ENCODE measurements at regions not wholly inside any gene's neighbourhood (a gene's known extent, or its start where the extent isn't known, plus 50 kb on each side); places are given as distances from the start of the nearest gene placed in this dataset.

GRCh38 chr3:8113626-8114025, 388.0 kb upstream of the LMCD1 start:
- Histone ChIP-seq H3K79me2 (ENCODE audit: control insufficient read depth, low read length) (no peaks in the 10 kb centered on the region), H3K27ac (ENCODE audit: low read depth, low read length) (no peak overlapping the region), H3K36me3 (ENCODE audit: control insufficient read depth, low read length) (no peaks in the 10 kb centered on the region), H3K9me3 (ENCODE audit: control insufficient read depth, insufficient read depth, low read length) (no peaks in the 10 kb centered on the region), H3K4me3 (ENCODE audit: low read length) (no peak overlapping the region), H3K4me1 (ENCODE audit: control insufficient read depth, low read length) (peaks cover 3% of the 10 kb centered on the region; the same call in 1 of the 2 replicates), H3K4me2 (ENCODE audit: low read length) (no peak overlapping the region), H3K9me2 (replicated peaks; ENCODE audit: control insufficient read depth, low read length) (no peaks in the 10 kb centered on the region), H4K20me1 (ENCODE audit: control insufficient read depth, insufficient read depth, low read depth, low read length) (no peaks in the 10 kb centered on the region), H3F3A (ENCODE audit: control insufficient read depth, insufficient read depth) (no peaks in the 10 kb centered on the region), H3K27me3 (ENCODE audit: control insufficient read depth, low read length) (no peaks in the 10 kb centered on the region)
- no peak for TF ChIP-seq EZH2phosphoT487 (IDR thresholded peaks at IDR 0.05; ENCODE audit: borderline replicate concordance, low read length)

- Histone ChIP-seq H3K4me1 (ENCODE audit: control insufficient read depth, low read length) (no peaks in the 10 kb centered on the region), H3K4me3 (ENCODE audit: low read length) (no peak overlapping the region), H4K20me1 (ENCODE audit: control insufficient read depth, insufficient read depth, low read depth, low read length) (no peaks in the 10 kb centered on the region), H3K79me2 (ENCODE audit: control insufficient read depth, low read length) (no peaks in the 10 kb centered on the region), H3K36me3 (ENCODE audit: control insufficient read depth, low read length) (no peaks in the 10 kb centered on the region), H3F3A (ENCODE audit: control insufficient read depth, insufficient read depth) (no peaks in the 10 kb centered on the region), H3K27me3 (ENCODE audit: control insufficient read depth, low read length) (no peaks in the 10 kb centered on the region), H3K9me2 (replicated peaks; ENCODE audit: control insufficient read depth, low read length) (no peaks in the 10 kb centered on the region), H3K9me3 (ENCODE audit: control insufficient read depth, insufficient read depth, low read length) (no peaks in the 10 kb centered on the region), H3K27ac (ENCODE audit: low read depth, low read length) (no peak overlapping the region), H3K4me2 (ENCODE audit: low read length) (no peak overlapping the region)
- TF ChIP-seq EZH2phosphoT487 (IDR thresholded peaks at IDR 0.05; ENCODE audit: borderline replicate concordance, low read length) (no peak), CTCF (IDR thresholded peaks at IDR 0.05; ENCODE audit: low read depth, low read length, poor library complexity, severe bottlenecking) (no peak)
Observed at GRCh38 chr3:8128686-8129085, 372.9 kb upstream of the LMCD1 start.

GRCh38 chr3:8136553-8136952, 365.1 kb upstream of the LMCD1 start:
- no peaks in the 10 kb centered on the region for H3K27me3 ChIP-seq (ENCODE audit: control insufficient read depth, low read length)
- no peak overlapping the region for H3K4me2 ChIP-seq (ENCODE audit: low read length)
- no peaks in the 10 kb centered on the region for H3K9me2 ChIP-seq (replicated peaks; ENCODE audit: control insufficient read depth, low read length)
- TF ChIP-seq CTCF (IDR thresholded peaks at IDR 0.05; ENCODE audit: low read depth, low read length, poor library complexity, severe bottlenecking) (no peak), EZH2phosphoT487 (IDR thresholded peaks at IDR 0.05; ENCODE audit: borderline replicate concordance, low read length) (no peak)
- no peaks in the 10 kb centered on the region for H3K9me3 ChIP-seq (ENCODE audit: control insufficient read depth, insufficient read depth, low read length)
- no peaks in the 10 kb centered on the region for H3K79me2 ChIP-seq (ENCODE audit: control insufficient read depth, low read length)
- no peak overlapping the region for H3K4me3 ChIP-seq (ENCODE audit: low read length)
- H4K20me1 ChIP-seq (ENCODE audit: control insufficient read depth, insufficient read depth, low read depth, low read length): no peaks in the 10 kb centered on the region
- H3K27ac ChIP-seq (ENCODE audit: low read depth, low read length): no peak overlapping the region
- H3K4me1 ChIP-seq (ENCODE audit: control insufficient read depth, low read length): no peaks in the 10 kb centered on the region
- H3K36me3 ChIP-seq (ENCODE audit: control insufficient read depth, low read length): no peaks in the 10 kb centered on the region
- no peaks in the 10 kb centered on the region for H3F3A ChIP-seq (ENCODE audit: control insufficient read depth, insufficient read depth)

GRCh38 chr3:8143186-8143585, 358.4 kb upstream of the LMCD1 start:
- TF ChIP-seq CTCF (IDR thresholded peaks at IDR 0.05; ENCODE audit: low read depth, low read length, poor library complexity, severe bottlenecking) (no peak), EZH2phosphoT487 (IDR thresholded peaks at IDR 0.05; ENCODE audit: borderline replicate concordance, low read length) (no peak)
- H3K4me3 ChIP-seq (ENCODE audit: low read length): no peak overlapping the region
- no peak overlapping the region for H3K27ac ChIP-seq (ENCODE audit: low read depth, low read length)

More at GRCh38 chr3:8143186-8143585, 358.4 kb upstream of the LMCD1 start:
- Histone ChIP-seq H3K9me3 (ENCODE audit: control insufficient read depth, insufficient read depth, low read length) (no peaks in the 10 kb centered on the region), H3K36me3 (ENCODE audit: control insufficient read depth, low read length) (no peaks in the 10 kb centered on the region), H3K4me2 (ENCODE audit: low read length) (no peak overlapping the region), H3K79me2 (ENCODE audit: control insufficient read depth, low read length) (no peaks in the 10 kb centered on the region), H3K9me2 (replicated peaks; ENCODE audit: control insufficient read depth, low read length) (no peaks in the 10 kb centered on the region), H3K27me3 (ENCODE audit: control insufficient read depth, low read length) (no peaks in the 10 kb centered on the region), H4K20me1 (ENCODE audit: control insufficient read depth, insufficient read depth, low read depth, low read length) (no peaks in the 10 kb centered on the region), H3F3A (ENCODE audit: control insufficient read depth, insufficient read depth) (no peaks in the 10 kb centered on the region), H3K4me1 (ENCODE audit: control insufficient read depth, low read length) (no peaks in the 10 kb centered on the region)

All from DOHH2 (cell line).